HepG2 (cell line): ENCODE measurements at regions not wholly inside any gene's neighbourhood (a gene's known extent, or its start where the extent isn't known, plus 50 kb on each side); places are given as distances from the start of the nearest gene placed in this dataset.

ENCODE experiments used
- ATAC-seq: fragments of 200-7000 bp; cut with Tn5 transposase; 3 replicates; pipeline ENCODE4 v1.9.1; 2020; ENCODE audit warnings: mild to moderate bottlenecking, moderate library complexity
- BruUV-seq: library from RNA; stranded (reverse); fragments of 400-500 nt; replicated peaks from 2 replicates; lab custom pipeline; 2021; lab: Mats Ljungman, UMichigan
- CTCF ChIA-PET: fragments of 300-600 bp; formaldehyde crosslinking; extraction: SDS; loops from one replicate; lab custom pipeline; 2021; ENCODE audit warnings: low total read pairs, inconsistent platforms, low intra/inter-chr PET ratio; lab: Yijun Ruan, JAX
- POLR2A ChIA-PET: fragments of 350-600 bp; sonication (Branson Sonifier 250); formaldehyde crosslinking; loops from one replicate; lab custom pipeline; 2020; ENCODE audit warnings: antibody characterized with exemption, inconsistent platforms; lab: Yijun Ruan, JAX
- DNase-seq: peaks from one replicate; pipeline ENCODE4 v3.0.0-alpha.2; 2015; ENCODE audit warnings: low spot score
- FAIRE-seq: peaks from 3 replicates; lab custom pipeline; 2011; peaks lifted over from hg19 to GRCh38; lab: Jason Lieb, UNC
- H2AFZ ChIP-seq: one replicate; pipeline ENCODE4 v1.6.1; 2011; ENCODE audit warnings: low read length, inconsistent platforms
- H3K27ac ChIP-seq: fragments of 300-600 bp; 3 replicates; pipeline ENCODE4 v1.8.0; 2011; ENCODE audit warnings: mixed run types, mild to moderate bottlenecking, mixed read lengths, low read length, inconsistent platforms; ENCODE audit not compliant: insufficient read depth; ENCODE audit errors: extremely low read length
- H3K27me3 ChIP-seq, 2 experiments: fragments of 200-600 bp in 1 of 2; 2 replicates in 1 of 2; 3 replicates in 1 of 2; pipeline versions ENCODE4 v1.6.0 to v1.8.0; 2011; ENCODE audit warnings: low read length in 2 of 2, mild to moderate bottlenecking in 2 of 2, moderate library complexity in 2 of 2, inconsistent platforms in 1 of 2; ENCODE audit not compliant: insufficient read depth in 2 of 2, control insufficient read depth in 1 of 2
- H3K36me3 ChIP-seq, 2 experiments: fragments of 200-600 bp in 1 of 2; replicated peaks in 1 of 2; 2 replicates in 1 of 2; 3 replicates in 1 of 2; pipeline versions ENCODE4 v1.5.1 to v1.8.0; 2011; ENCODE audit warnings: low read length in 2 of 2, inconsistent platforms in 1 of 2; ENCODE audit not compliant: insufficient read depth in 2 of 2, control insufficient read depth in 1 of 2
- H3K4me1 ChIP-seq: 2 replicates; pipeline ENCODE4 v1.5.1; 2012; ENCODE audit warnings: low read length, inconsistent platforms; ENCODE audit not compliant: insufficient read depth
- H3K4me2 ChIP-seq: 2 replicates; pipeline ENCODE4 v1.6.0; 2011; ENCODE audit warnings: low read depth, low read length, inconsistent platforms
- H3K4me3 ChIP-seq, 3 experiments: fragments of 200-600 bp in 1 of 3; sonication (generic), shearing (Covaris generic) in 1 of 3; replicated peaks in 1 of 3; 2 replicates each; pipeline ENCODE4 v1.5.1; 2011 to 2016; ENCODE audit warnings: low read length in 3 of 3, inconsistent platforms in 2 of 3, low read depth in 2 of 3, mild to moderate bottlenecking in 2 of 3, control low read depth in 1 of 3, mixed read lengths in 1 of 3; ENCODE audit not compliant: insufficient read depth in 1 of 3
- H3K79me2 ChIP-seq: one replicate; pipeline ENCODE4 v1.6.1; 2011; ENCODE audit warnings: low read length, inconsistent platforms; ENCODE audit not compliant: insufficient read depth
- H3K9ac ChIP-seq: 2 replicates; pipeline ENCODE4 v1.6.0; 2011; ENCODE audit warnings: mild to moderate bottlenecking, low read depth, low read length, inconsistent platforms; ENCODE audit not compliant: insufficient read depth
- H3K9me3 ChIP-seq: 2 replicates; pipeline ENCODE4 v1.5.1; 2012; ENCODE audit warnings: mild to moderate bottlenecking, low read length
- H4K20me1 ChIP-seq: 2 replicates; pipeline ENCODE4 v1.6.0; 2011; ENCODE audit warnings: inconsistent platforms, mild to moderate bottlenecking, low read length, moderate library complexity; ENCODE audit not compliant: insufficient read depth
- ATM ChIP-seq: fragments of 450-650 bp; IDR thresholded peaks from 2 replicates; pipeline ENCODE4 v1.7.1; 2017; ENCODE audit warnings: mild to moderate bottlenecking, borderline replicate concordance
- GFI1 ChIP-seq: sonication (generic); formaldehyde crosslinking; IDR thresholded peaks from 2 replicates; pipeline ENCODE4 v1.5.0; 2020; ENCODE audit warnings: missing genetic modification reagents, mild to moderate bottlenecking, borderline replicate concordance
- JUND ChIP-seq: sonication (generic); formaldehyde crosslinking; IDR thresholded peaks from 2 replicates; pipeline ENCODE4 v1.8.0; 2022; ENCODE audit warnings: mild to moderate bottlenecking, missing genetic modification reagents
- KDM6A ChIP-seq: IDR thresholded peaks from 2 replicates; pipeline ENCODE4 v1.6.1; 2016; ENCODE audit warnings: low read depth
- MEF2D ChIP-seq: sonication (generic); formaldehyde crosslinking; IDR thresholded peaks from 2 replicates; pipeline ENCODE4 v1.5.1; 2020; ENCODE audit warnings: mild to moderate bottlenecking, missing genetic modification reagents
- MTF2 ChIP-seq: sonication (generic); formaldehyde crosslinking; IDR thresholded peaks from 2 replicates; pipeline ENCODE4 v1.5.0; 2020; ENCODE audit warnings: missing genetic modification reagents, borderline replicate concordance
- MXD4 ChIP-seq: IDR thresholded peaks from 2 replicates; pipeline ENCODE4 v1.6.1; 2016; ENCODE audit warnings: mild to moderate bottlenecking, missing biosample characterization, missing genetic modification reagents
- NONO ChIP-seq, 2 experiments: fragments of 450-650 bp in 1 of 2; sonication (generic) in 1 of 2; formaldehyde crosslinking in 1 of 2; IDR thresholded peaks in 1 of 2; conservative IDR thresholded peaks in 1 of 2; 2 replicates each; pipeline versions ENCODE4 v1.6.1 to v1.8.0; 2017 to 2022; ENCODE audit warnings: mild to moderate bottlenecking in 1 of 2, missing genetic modification reagents in 1 of 2, moderate library complexity in 1 of 2
- NPAS2 ChIP-seq: sonication (generic); formaldehyde crosslinking; IDR thresholded peaks from 2 replicates; pipeline ENCODE4 v1.8.0; 2022; ENCODE audit warnings: mild to moderate bottlenecking, missing genetic modification reagents, borderline replicate concordance
- PAX8 ChIP-seq: sonication (generic); formaldehyde crosslinking; IDR thresholded peaks from 2 replicates; pipeline ENCODE4 v1.8.0; 2022; ENCODE audit warnings: mild to moderate bottlenecking, missing genetic modification reagents, borderline replicate concordance
- ZBTB38 ChIP-seq: sonication (generic); formaldehyde crosslinking; IDR thresholded peaks from 2 replicates; pipeline ENCODE4 v1.5.1; 2020; ENCODE audit warnings: mild to moderate bottlenecking, missing genetic modification reagents
- ZNF225 ChIP-seq: sonication (generic); formaldehyde crosslinking; IDR thresholded peaks from 2 replicates; pipeline ENCODE4 v1.4.0; 2020; ENCODE audit warnings: mild to moderate bottlenecking, missing genetic modification reagents
- ZNF343 ChIP-seq: sonication (generic); formaldehyde crosslinking; IDR thresholded peaks from 2 replicates; pipeline ENCODE4 v1.4.0; 2020; ENCODE audit warnings: mild to moderate bottlenecking, missing genetic modification reagents
- ZNF672 ChIP-seq: sonication (generic); formaldehyde crosslinking; IDR thresholded peaks from 2 replicates; pipeline ENCODE4 v1.8.1; 2022; ENCODE audit warnings: missing genetic modification reagents
- WGBS: methylation state at CpG from one replicate; pipeline ENCODE4 v1.1.6; 2017; ENCODE audit warnings: low lambda C conversion rate; 5-methylcytosine and 5-hydroxymethylcytosine counted together
- in situ Hi-C: cut with HindIII; loops from 2 replicates; pipeline ENCODE4 v1.10.0; 2017; ENCODE audit warnings: low pct_unique_long_range_greater_than_20kb; ENCODE audit not compliant: extremely low pct_ligation_motif_present
- intact Hi-C: fragments of 100-400 bp; cut with micrococcal nuclease; formaldehyde crosslinking; loops from one replicate; pipeline ENCODE4 v1.10.0; 2022; ENCODE audit not compliant: unreplicated experiment
- TF ChIP-seq, protein P1 (sequence below): IDR thresholded peaks from 2 replicates; pipeline ENCODE4 v1.6.1; 2016; ENCODE audit warnings: missing biosample characterization, missing genetic modification reagents, low read depth
- TF ChIP-seq, protein P2 (sequence below): sonication (generic); formaldehyde crosslinking; IDR thresholded peaks from 2 replicates; pipeline ENCODE4 v1.8.0; 2022; ENCODE audit warnings: missing genetic modification reagents, mild to moderate bottlenecking, borderline replicate concordance
- TF ChIP-seq, protein P3 (sequence below): sonication (generic); formaldehyde crosslinking; IDR thresholded peaks from 2 replicates; pipeline ENCODE4 v1.5.1; 2020; ENCODE audit warnings: missing genetic modification reagents, mild to moderate bottlenecking, borderline replicate concordance

- Histone ChIP-seq H3K4me1 (no peaks in the 10 kb centered on the region), H3K4me2 (no peak overlapping the region), H3K36me3 (no peaks in the 10 kb centered on the region), H2AFZ (no peak overlapping the region), H3K27me3 (no peaks in the 10 kb centered on the region), H3K79me2 (no peaks in the 10 kb centered on the region), H3K27ac (no peak overlapping the region), H3K9me3 (no peaks in the 10 kb centered on the region), H4K20me1 (no peaks in the 10 kb centered on the region), H3K4me3 (no peak overlapping the region), H3K9ac (no peak overlapping the region)
- no peak for ATAC-seq
- ChIA-PET CTCF (no interaction called here), POLR2A (no interaction called here)
- in situ Hi-C loops = no loop called here
- no peak for DNase-seq
- WGBS = 3% methylated on average over 1 of the region's 1 CpG
- FAIRE-seq = no peak
- BruUV-seq = no TSS peak
- intact Hi-C loops = no loop called here
- TF ChIP-seq PAX8 (no peak), MXD4 (no peak), MTF2 (CRISPR knock-in tag) (no peak), KDM6A (CRISPR knock-in tag) (no peak), NONO (IDR thresholded peaks at IDR 0.05) (no peak), NONO (CRISPR knock-in tag; conservative IDR thresholded peaks at IDR 0.05) (no peak), ZBTB38 (no peak), JUND (no peak), ZNF672 (CRISPR knock-in tag) (no peak), GFI1 (no peak), ATM (no peak), ZNF343 (no peak), MEF2D (CRISPR knock-in tag) (no peak), NPAS2 (CRISPR knock-in tag) (no peak), ZNF225 (CRISPR knock-in tag) (no peak)
- TF ChIP-seq, protein P1, sequence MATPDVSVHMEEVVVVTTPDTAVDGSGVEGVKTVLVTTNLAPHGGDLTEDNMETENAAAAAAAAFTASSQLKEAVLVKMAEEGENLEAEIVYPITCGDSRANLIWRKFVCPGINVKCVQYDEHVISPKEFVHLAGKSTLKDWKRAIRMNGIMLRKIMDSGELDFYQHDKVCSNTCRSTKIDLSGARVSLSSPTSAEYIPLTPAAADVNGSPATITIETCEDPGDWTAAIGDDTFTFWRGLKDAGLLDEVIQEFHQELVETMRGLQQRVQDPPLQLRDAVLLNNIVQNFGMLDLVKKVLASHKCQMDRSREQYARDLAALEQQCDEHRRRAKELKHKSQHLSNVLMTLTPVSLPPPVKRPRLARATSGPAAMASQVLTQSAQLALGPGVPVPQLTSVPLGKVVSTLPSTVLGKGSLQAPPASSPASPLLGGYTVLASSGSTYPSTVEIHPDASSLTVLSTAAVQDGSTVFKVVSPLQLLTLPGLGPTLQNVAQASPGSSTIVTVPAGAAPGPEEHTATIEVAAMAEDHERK (CRISPR knock-in tag) = no peak
- TF ChIP-seq, protein P2, sequence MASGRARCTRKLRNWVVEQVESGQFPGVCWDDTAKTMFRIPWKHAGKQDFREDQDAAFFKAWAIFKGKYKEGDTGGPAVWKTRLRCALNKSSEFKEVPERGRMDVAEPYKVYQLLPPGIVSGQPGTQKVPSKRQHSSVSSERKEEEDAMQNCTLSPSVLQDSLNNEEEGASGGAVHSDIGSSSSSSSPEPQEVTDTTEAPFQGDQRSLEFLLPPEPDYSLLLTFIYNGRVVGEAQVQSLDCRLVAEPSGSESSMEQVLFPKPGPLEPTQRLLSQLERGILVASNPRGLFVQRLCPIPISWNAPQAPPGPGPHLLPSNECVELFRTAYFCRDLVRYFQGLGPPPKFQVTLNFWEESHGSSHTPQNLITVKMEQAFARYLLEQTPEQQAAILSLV (CRISPR knock-in tag) = no peak
- TF ChIP-seq, protein P3, sequence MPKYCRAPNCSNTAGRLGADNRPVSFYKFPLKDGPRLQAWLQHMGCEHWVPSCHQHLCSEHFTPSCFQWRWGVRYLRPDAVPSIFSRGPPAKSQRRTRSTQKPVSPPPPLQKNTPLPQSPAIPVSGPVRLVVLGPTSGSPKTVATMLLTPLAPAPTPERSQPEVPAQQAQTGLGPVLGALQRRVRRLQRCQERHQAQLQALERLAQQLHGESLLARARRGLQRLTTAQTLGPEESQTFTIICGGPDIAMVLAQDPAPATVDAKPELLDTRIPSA (CRISPR knock-in tag) = no peak
- TF ChIP-seq, all 625 proteins: peak for 0
These were observed 200.1 kb downstream of the NDFIP2 start for GRCh38 chr13:79681069-79681468.
